GM12873 (cell line): ENCODE measurements at regions not wholly inside any gene's neighbourhood (a gene's known extent, or its start where the extent isn't known, plus 50 kb on each side); places are given as distances from the start of the nearest gene placed in this dataset.

Experiments used
- TF ChIP-seq, protein P1 (sequence below): IDR thresholded peaks from 2 replicates; pipeline ENCODE4 v1.5.1; 2012; ENCODE audit warnings: low read depth, mild to moderate bottlenecking, moderate library complexity, low read length, control low read depth; ENCODE audit not compliant: insufficient read depth; ENCODE audit errors: missing control alignments

DNA sequence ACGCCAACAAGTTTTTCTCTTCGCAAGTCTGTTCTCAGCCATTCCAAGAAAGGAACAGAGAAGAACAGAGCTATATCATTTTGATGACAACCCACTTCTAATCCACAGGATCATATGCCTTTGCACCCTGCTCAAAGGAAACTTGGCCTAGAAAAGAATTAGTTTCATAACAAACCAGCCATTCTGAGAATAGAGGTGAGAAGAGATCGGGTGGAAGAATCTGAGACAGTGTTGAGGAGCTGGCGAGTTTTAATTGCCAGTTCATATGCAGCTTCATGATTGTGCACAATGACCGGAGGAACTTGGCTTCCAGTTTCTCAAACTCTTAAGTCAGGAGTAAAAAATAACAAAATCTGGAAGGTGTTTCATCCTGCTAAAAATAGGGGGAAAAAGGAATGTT is 380.0 kb downstream of the NR2F1-AS1 start:
- TF ChIP-seq, protein P1, sequence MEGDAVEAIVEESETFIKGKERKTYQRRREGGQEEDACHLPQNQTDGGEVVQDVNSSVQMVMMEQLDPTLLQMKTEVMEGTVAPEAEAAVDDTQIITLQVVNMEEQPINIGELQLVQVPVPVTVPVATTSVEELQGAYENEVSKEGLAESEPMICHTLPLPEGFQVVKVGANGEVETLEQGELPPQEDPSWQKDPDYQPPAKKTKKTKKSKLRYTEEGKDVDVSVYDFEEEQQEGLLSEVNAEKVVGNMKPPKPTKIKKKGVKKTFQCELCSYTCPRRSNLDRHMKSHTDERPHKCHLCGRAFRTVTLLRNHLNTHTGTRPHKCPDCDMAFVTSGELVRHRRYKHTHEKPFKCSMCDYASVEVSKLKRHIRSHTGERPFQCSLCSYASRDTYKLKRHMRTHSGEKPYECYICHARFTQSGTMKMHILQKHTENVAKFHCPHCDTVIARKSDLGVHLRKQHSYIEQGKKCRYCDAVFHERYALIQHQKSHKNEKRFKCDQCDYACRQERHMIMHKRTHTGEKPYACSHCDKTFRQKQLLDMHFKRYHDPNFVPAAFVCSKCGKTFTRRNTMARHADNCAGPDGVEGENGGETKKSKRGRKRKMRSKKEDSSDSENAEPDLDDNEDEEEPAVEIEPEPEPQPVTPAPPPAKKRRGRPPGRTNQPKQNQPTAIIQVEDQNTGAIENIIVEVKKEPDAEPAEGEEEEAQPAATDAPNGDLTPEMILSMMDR, result no peak

DNA sequence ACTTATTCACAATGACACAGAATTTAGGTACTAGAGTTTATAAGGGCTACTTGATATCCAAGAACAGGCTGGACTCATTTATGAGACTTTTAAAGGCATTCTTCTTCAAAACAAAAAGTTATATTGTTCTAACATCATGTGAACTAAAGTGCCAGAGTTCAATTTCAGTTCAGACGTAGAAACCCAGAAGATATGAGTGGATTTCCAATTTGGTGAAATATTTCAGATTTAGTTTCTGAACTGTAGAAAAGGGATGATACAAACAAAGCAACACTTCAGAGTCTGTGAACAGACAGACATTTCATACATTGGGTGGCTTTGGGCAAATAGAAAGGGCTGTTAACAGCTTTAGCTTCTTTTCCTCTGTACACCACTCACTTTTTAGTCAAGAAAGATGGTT is 384.0 kb downstream of the NR2F1-AS1 start:
- TF ChIP-seq, protein P1, result no peak

DNA sequence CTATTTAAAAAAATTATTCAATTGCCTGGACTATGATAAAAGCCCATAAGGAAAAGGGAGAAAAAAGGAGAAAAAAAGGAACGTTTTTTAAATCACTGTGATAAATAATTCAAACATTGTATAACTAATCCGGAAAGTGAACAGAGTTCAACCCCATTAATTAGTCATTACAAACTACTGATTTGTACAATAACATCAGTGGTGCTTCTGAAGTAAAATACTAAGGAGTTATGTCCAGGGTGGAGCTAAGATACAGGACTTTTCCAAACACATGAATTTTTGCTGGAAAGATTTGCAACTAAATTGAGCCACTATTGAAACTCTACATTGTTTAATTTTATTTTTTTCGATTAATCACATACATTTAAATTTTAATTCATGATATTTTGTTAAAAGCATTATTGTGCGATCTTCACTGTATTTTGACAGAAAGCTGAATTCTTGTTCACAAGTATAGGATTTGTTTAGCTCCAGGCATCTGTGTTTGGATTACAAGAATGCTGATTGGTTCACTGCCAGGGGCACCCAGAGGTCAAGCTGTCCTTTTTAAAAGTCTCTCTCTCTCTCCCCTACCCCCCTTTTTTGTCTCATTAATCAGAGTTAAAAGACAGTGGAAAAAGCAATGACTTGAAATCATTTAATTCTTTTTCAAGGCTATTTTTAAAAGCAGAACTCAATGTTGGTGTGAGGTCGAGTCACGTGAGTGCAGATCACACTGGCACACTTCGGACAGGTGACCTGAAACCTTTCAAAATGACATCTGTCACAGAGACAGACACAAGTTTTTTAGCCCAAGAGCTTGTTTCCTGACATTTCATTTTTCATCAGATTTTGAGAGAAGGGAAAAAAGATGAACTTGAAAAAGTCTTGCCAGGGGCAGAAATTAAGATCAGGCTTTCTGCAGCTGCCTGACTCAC is 387.3 kb downstream of the NR2F1-AS1 start:
- TF ChIP-seq, protein P1, result no peak

DNA sequence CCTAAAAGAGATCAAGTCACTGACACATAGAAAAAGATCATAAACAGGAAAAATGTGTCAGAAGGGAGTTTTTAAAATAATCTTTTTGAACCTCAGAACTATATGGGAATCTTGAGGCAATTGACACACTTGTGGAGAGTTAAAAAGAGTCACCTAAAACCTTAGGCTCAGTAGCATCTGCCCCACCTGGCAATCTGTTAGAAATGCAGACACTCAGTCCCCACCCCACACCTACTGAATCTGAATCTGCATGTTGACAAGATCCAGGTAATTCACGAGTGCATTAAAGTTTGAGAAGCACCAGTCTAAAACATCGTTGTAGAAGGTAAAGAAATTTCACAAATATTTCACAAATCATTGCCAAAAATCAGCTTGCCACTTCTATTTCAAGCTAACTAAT is 388.3 kb downstream of the NR2F1-AS1 start:
- TF ChIP-seq, protein P1, result no peak

DNA sequence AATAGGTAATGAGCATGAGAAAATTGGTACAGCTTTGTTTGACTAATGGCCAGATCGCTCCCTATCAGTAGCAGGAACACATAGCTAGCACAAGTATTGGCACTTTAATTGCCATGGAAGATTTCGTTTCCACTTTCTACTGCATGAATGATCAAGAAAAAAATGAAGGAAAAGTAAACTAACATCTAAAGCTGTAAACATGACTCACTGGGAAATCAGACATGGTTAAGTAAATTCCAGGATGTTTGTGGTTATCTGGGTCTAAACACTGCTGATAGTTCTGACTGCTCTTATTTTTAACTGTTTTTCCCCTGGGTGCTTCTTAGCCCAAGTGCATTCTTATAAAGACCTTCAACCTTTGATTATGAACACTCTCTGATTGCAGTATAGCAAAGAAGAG is 388.9 kb downstream of the NR2F1-AS1 start:
- TF ChIP-seq, protein P1, result no peak

DNA sequence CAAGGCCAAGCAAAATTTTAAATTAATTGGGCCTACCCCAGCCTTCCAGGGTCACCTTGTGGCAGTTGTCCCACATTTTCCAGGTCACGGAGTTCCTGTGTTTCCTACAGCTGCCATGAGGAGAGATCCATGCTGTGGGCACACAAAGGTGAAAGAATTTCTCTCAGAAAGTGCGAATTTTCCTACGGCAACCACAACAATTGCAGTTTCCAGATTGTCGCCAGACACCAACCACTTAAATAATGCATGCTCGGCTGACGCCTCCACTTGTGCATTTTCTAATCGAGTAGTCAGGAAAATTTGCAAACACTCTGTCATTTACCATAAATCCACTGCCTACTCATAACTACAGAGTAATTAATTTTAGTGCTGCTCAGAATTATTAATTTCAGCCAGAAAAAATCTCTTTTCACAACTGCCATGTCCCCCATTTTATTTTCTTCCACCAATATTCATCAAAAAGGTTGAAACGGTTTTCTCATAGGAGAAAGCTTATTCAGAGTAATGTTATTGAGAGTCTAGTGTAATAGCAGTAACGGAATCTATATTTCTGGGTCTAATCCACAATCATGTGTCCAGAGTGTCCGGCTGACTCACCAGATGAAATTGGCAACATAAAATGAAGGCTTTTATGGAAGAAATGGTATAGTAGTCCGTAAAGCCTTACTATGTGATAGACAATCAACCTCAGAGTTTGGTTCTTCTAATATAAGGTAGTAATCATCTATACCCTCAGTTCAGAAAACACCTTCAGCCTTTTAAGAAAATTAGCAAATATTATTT is 389.8 kb downstream of the NR2F1-AS1 start:
- TF ChIP-seq, protein P1, result no peak

DNA sequence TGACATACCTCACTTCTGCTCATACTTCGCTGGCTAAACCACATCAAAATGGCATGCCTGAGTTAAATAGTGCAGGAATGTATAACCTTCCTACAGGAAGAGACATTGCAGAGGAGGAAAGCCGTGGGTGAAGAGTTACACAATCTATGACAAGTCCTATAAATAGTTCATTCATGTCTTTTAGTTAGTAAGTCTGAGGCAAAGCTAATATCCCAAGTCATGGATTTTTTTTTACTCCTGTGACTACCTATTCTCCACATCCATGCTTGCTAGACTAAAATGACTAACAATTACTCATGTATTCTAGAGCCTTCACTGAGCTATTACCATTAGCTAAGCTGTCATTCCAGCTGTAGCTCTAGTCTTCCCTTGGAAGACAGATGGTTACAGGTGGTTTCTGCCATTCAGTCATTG is 391.3 kb downstream of the NR2F1-AS1 start:
- TF ChIP-seq, protein P1, result no peak
